Activated naive CD8-positive, alpha-beta T cell (primary cell): ENCODE measurements at regions not wholly inside any gene's neighbourhood (a gene's known extent, or its start where the extent isn't known, plus 50 kb on each side); places are given as distances from the start of the nearest gene placed in this dataset.

Experiments
- H3K27ac Mint-ChIP-seq: one replicate; pipeline ENCODE4 v1.8.0; 2021; ENCODE audit warnings: mixed read lengths
- H3K27me3 Mint-ChIP-seq: one replicate; pipeline ENCODE4 v1.8.0; 2021; ENCODE audit warnings: mixed read lengths
- H3K36me3 Mint-ChIP-seq: one replicate; pipeline ENCODE4 v1.8.0; 2021; ENCODE audit warnings: mixed read lengths
- H3K4me1 Mint-ChIP-seq: one replicate; pipeline ENCODE4 v1.8.0; 2021; ENCODE audit warnings: low read depth, mixed read lengths
- H3K4me3 Mint-ChIP-seq: one replicate; pipeline ENCODE4 v1.8.0; 2021; ENCODE audit warnings: mild to moderate bottlenecking, mixed read lengths
- H3K9me3 Mint-ChIP-seq: one replicate; pipeline ENCODE4 v1.8.0; 2021; ENCODE audit warnings: low read depth, mixed read lengths

DNA sequence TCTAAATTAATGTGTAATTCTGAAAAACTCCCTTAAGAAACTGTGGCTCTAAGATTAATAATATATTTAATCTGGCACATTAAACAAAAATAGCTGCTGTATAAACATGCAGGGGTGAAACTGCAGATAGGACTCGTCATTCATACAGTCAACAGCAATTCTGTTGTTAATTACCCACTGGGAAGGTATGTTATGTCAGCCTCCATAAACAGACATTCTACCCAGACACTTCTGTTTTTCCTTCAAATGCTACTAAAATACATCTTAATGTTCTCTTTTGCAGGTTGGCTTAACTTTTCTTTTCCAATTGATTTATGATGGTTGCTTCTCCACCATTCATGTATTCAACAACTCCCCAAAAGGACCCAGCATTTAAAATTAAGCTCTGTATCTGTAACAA is 165.6 kb downstream of the SIPA1L2 start:
- no peak overlapping the region for H3K4me3 Mint-ChIP-seq
- no peaks in the 10 kb centered on the region for H3K9me3 Mint-ChIP-seq
- no peak overlapping the region for H3K27ac Mint-ChIP-seq
- no peaks in the 10 kb centered on the region for H3K36me3 Mint-ChIP-seq
- H3K27me3 Mint-ChIP-seq, result no peaks in the 10 kb centered on the region
- H3K4me1 Mint-ChIP-seq, result peaks cover 5% of the 10 kb centered on the region

DNA sequence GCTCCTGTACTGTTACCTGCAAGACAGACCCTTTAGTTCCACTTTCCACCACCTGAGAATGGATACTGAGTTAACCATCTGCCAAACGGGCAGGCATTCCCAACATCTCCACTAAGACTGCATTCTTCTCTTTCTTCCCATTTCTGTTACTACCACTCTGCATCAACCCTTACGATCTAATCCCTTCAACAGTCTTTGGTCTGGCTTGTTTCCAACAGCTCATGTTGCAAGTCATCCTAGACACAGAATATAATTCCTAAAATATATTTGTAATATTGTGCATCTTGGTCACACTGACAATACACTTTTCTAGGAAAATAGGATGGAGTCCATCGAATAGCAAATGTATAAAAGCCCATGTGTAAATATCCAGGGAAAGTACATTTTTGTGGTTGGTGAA is 166.7 kb downstream of the SIPA1L2 start:
- H3K4me1 Mint-ChIP-seq, result peaks cover 5% of the 10 kb centered on the region
- no peaks in the 10 kb centered on the region for H3K9me3 Mint-ChIP-seq
- no peaks in the 10 kb centered on the region for H3K27me3 Mint-ChIP-seq
- H3K36me3 Mint-ChIP-seq, result no peaks in the 10 kb centered on the region
- H3K4me3 Mint-ChIP-seq, result no peak overlapping the region
- H3K27ac Mint-ChIP-seq, result no peak overlapping the region

DNA sequence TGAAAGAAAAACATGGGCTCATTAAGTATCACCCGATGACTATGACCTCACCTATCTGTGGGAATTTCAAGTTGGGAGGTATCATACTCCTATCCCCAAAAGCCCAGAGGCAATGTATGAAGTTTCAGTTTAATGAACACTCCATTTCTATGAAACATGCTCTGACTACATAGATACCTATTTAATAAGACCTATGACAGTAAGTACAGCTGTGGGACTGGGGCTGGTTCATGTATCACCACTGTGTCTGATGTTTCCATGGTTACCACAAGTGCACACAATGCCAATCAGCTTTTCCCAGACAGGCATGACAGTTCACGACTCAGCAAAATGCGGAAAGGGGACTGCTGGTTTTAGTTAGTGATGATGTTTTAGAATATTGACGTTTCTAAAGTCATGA is 167.7 kb downstream of the SIPA1L2 start:
- Mint-ChIP-seq H3K27ac (no peak overlapping the region), H3K27me3 (no peaks in the 10 kb centered on the region), H3K4me3 (no peak overlapping the region), H3K36me3 (no peaks in the 10 kb centered on the region), H3K9me3 (no peaks in the 10 kb centered on the region), H3K4me1 (peaks cover under 1% of the 10 kb centered on the region)

DNA sequence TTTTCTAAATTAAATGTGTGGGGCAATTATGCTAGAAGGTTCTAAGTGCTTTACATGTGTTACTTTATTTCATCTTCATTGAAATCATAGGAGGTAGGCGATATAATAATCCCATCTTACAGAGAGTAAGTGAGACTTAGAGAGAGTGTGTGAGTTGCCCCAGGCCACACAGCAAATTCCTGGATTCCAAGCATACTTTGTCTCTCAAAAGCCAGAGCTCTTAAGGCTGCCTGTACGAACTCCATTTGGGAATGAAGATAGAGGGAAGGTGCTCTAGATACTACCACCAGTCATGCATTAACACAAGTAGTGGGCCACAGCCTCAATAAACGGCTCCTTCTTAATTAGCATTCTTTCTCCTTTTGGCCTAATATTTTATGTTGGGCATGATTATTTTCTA is 170.1 kb downstream of the SIPA1L2 start:
- no peaks in the 10 kb centered on the region for H3K9me3 Mint-ChIP-seq

DNA sequence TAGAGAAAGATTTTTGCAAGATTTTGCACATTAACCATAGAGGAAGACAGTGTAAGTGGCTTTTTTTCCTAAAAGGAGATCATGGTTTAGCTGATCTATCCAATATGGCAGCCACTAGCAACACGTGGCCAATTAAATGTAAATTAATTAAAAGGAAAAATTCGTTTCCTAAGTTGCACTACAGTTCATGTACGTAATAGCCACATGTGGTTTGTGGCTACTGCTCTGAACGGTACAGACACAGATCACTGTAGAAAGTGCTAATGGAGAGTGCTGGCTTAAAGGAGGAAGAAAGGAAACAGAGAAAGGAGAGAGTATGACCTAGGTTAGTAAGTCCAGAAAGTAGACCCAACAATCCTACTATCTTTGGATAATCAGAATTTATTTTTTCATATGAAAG is 170.8 kb downstream of the SIPA1L2 start:
- no peak overlapping the region for H3K4me3 Mint-ChIP-seq
- no peaks in the 10 kb centered on the region for H3K36me3 Mint-ChIP-seq
- no peaks in the 10 kb centered on the region for H3K27me3 Mint-ChIP-seq
- H3K4me1 Mint-ChIP-seq, result no peaks in the 10 kb centered on the region
- no peaks in the 10 kb centered on the region for H3K9me3 Mint-ChIP-seq
- no peak overlapping the region for H3K27ac Mint-ChIP-seq

More for the DNA sequence above, 170.1 kb downstream of the SIPA1L2 start:
- Mint-ChIP-seq H3K36me3 (no peaks in the 10 kb centered on the region), H3K27me3 (no peaks in the 10 kb centered on the region), H3K4me3 (no peak overlapping the region), H3K4me1 (no peaks in the 10 kb centered on the region), H3K27ac (no peak overlapping the region)

DNA sequence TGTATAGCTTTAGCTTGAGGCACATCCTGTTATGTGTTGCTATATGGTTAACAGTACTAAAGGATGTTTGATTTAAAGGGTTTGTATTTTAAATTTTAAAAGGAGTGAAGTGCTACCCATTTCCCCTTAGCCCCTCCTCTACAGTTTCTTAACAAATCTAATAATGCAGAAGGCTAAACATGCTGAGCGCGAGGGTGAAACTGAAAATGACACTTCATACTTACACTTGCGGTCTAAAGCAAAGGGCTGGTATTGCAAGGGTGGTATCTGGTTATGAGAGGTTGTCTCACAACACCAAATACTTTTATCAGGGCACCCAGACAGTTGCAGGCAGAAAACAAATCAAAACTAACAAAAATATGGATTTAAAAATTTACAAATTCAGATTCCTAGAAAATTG is 172.3 kb downstream of the SIPA1L2 start:
- Mint-ChIP-seq H3K36me3 (no peaks in the 10 kb centered on the region), H3K9me3 (no peaks in the 10 kb centered on the region), H3K4me3 (no peak overlapping the region), H3K27ac (no peak overlapping the region), H3K4me1 (no peaks in the 10 kb centered on the region), H3K27me3 (no peaks in the 10 kb centered on the region)

DNA sequence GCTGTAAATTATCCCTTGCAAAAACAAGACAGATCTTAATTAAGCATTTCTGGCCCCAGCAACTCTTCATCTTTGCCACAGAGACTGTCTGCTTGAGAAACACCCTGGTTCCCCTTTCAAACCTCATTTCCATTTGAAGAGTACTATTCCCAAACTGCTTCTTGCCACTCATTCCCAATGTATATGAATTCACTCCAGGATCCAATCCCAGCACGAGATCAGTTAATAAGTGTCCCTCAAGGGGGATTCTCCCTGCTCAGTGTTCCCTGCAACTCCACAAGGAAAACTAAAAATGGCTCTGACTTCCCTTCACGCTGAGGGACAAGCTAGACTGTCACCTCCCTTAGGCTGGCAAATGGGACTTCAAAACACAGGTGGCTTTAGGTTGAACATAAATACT is 173.2 kb downstream of the SIPA1L2 start:
- H3K4me1 Mint-ChIP-seq, result no peaks in the 10 kb centered on the region
- H3K27ac Mint-ChIP-seq, result no peak overlapping the region
- H3K4me3 Mint-ChIP-seq, result no peak overlapping the region
- no peaks in the 10 kb centered on the region for H3K36me3 Mint-ChIP-seq
- H3K9me3 Mint-ChIP-seq, result no peaks in the 10 kb centered on the region
- no peaks in the 10 kb centered on the region for H3K27me3 Mint-ChIP-seq

DNA sequence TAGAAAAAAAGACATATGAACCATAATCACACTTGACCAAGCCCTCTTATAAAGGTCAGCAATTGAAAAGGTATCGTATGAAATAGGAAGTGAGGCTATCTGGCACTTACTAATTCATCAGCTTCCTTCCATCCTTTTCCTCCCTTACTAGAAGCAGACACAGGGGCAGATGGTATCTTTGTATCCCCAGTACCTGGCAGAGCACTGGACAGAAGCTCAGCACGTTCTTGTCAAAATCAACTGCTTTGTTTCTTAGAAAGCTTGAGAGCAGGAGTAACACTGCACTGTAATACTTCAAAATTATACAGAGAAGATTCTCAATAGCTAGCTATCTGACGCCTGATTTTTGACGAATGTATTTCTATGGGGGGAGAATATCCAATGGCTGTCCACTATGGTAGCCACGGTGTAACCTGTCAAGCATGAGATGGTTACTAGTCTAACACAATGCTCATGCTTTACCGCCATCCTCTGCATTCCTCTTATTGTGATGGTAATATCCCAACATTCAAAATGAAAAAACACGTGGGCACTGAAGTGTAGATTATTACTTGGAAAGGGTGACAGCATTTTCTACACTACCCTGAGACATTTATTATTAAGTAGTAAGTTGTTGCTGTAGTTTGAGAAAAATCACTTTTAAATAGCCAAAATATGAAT is 175.6 kb downstream of the SIPA1L2 start:
- Mint-ChIP-seq H3K9me3 (no peaks in the 10 kb centered on the region), H3K4me1 (no peaks in the 10 kb centered on the region), H3K4me3 (no peak overlapping the region)

DNA sequence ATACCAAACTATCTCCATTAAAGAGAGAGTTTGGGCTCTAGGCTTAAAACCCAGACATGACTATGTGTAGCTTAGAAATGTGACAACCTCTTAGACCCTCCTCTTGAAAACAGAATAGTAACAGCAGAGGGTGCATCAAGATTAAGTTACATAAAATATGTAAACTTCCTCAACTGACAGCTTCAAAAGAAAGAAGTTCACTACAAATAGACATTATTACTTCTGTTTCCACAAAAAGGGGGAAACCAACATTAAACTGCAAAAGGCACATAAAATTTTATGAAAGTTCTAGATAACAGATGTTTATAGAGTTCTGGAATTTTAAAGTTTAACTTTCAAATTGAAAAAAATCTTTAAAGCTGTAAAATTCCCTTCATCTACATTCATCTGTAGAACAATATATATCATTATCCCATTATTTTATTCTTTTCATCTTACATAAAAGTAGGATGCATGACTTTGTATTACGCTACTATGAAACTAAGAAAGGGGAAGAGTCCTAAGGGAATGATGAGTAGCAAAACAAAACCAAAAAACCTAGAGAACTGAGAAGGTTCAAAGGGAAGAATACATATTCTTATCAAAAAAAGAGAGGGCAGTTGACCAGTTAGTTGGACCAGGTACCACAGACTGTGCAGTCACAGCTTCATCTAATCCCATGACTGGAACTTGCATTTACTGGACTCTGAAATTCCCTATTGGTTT is 177.0 kb downstream of the SIPA1L2 start:
- Mint-ChIP-seq H3K4me1 (no peaks in the 10 kb centered on the region), H3K4me3 (no peak overlapping the region), H3K27me3 (no peaks in the 10 kb centered on the region), H3K27ac (no peak overlapping the region), H3K36me3 (no peaks in the 10 kb centered on the region), H3K9me3 (no peaks in the 10 kb centered on the region)

More for the DNA sequence above, 175.6 kb downstream of the SIPA1L2 start:
- Mint-ChIP-seq H3K27ac (no peak overlapping the region), H3K27me3 (no peaks in the 10 kb centered on the region), H3K36me3 (no peaks in the 10 kb centered on the region)

DNA sequence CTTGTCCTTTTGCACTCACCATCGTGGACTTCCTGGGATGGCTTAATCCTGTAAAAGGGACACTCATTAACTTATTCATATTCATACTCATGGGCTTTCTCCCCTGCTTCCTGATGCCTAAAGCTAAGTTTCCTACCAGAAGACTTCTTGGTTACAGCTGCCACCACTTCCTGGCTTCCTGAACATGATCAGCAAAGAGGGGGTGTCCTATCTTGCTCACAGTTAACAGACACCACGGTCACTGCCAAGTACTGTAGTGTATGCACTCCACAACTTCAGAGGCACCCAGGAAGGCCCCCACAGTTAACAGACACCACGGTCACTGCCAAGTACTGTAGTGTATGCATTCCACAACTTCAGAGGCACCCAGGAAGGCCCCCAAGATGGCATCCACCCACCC is 177.8 kb downstream of the SIPA1L2 start:
- H3K4me1 Mint-ChIP-seq, result no peaks in the 10 kb centered on the region
- no peaks in the 10 kb centered on the region for H3K9me3 Mint-ChIP-seq
- H3K36me3 Mint-ChIP-seq, result no peaks in the 10 kb centered on the region
- no peak overlapping the region for H3K4me3 Mint-ChIP-seq
- no peaks in the 10 kb centered on the region for H3K27me3 Mint-ChIP-seq
- H3K27ac Mint-ChIP-seq, result no peak overlapping the region

DNA sequence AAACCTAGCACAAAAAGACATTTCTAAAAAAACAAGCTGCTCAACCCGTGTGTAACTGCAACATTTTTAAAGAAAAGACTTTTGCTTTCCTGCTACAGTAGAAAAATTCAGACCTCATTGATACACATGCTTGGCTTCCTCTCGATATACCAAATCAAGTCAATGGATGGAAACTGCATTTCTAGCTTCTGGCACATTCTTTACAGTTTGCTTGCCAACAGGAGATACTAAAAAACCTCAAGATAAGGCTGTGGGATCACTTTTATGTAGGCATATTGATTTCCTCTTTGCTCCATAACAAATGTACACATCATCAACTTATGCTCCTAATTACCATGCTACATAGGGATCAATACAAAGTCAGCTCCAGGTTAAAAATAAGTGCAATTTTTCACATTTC is 178.4 kb downstream of the SIPA1L2 start:
- Mint-ChIP-seq H3K4me1 (no peaks in the 10 kb centered on the region), H3K4me3 (no peak overlapping the region), H3K36me3 (no peaks in the 10 kb centered on the region), H3K27ac (no peak overlapping the region), H3K27me3 (no peaks in the 10 kb centered on the region), H3K9me3 (no peaks in the 10 kb centered on the region)

DNA sequence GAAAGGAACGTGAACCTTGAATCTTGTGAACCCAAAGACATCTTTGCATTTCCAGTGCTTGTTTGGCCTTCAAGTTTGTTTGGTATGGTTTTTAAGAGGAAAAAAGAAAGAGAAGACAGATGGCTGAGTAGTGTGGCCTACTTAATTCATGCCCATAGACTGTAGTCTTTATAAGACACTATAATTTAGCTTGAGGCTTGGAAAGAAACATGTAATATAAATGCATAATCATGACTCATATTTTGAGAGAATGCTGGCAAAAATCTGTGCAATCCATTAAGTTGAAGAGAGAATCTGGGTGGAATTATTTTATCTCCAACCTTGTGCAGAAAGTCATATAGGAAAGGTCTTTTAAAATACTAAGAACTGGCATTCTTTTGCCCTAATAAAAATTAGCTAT is 179.3 kb downstream of the SIPA1L2 start:
- H3K4me3 Mint-ChIP-seq, result no peak overlapping the region
- H3K27me3 Mint-ChIP-seq, result no peaks in the 10 kb centered on the region
- H3K9me3 Mint-ChIP-seq, result no peaks in the 10 kb centered on the region
- H3K4me1 Mint-ChIP-seq, result no peaks in the 10 kb centered on the region
- no peaks in the 10 kb centered on the region for H3K36me3 Mint-ChIP-seq
- no peak overlapping the region for H3K27ac Mint-ChIP-seq

DNA sequence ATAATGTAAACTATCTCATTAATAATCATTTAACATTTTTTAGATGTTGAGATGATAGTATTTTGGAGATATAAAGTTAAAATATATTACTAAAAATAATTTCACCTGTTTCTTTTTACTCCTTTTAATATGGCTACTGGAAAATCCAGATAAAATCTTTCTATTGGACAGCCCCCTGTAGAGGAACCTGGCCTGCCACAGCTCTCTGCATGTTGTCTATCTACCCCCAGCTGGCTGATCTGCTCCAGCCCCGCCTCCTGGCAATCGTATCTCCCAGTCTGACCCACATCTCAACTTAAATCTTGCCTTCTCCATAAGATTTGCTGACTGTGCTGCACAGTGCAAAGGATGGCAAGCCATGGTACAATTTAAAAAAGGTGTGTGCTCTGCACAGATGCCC is 182.8 kb downstream of the SIPA1L2 start:
- Mint-ChIP-seq H3K27ac (no peak overlapping the region), H3K4me3 (no peak overlapping the region), H3K36me3 (no peaks in the 10 kb centered on the region), H3K9me3 (no peaks in the 10 kb centered on the region), H3K27me3 (no peaks in the 10 kb centered on the region), H3K4me1 (no peaks in the 10 kb centered on the region)

DNA sequence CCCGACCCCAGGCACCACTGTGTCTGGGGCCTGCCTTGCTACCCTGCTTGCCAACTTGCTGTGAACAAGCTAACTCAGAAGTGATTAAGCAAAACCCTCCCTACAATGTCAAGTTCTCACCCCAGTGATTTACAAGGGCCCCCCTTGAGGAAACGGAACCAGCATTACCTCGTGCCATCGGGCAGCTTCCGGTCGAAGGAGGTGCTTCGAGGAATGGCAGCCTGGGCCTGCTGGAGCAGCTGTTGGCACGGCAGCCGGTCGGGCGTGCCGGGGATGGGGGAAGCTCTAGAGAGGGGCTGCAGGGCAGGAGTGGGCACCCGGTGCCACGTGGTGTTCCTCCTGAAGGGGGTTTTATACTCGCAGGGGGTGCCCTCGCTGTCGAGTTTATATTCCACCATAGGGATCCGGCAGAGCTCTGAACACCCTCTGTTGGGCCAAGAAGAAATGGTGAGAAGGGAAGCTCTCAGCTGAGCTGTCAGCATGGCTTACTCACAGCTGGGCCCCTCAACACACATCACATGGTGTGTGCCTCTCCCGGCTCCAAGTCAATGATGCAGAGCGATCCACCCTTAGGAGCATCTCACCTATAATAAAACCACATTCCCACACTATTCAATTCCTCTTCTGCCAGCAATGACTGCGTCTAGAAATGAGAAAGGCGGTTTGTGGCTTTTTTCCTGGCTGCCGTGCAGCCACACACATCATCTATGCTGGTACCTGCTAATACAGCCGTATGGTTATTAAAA is 184.4 kb downstream of the SIPA1L2 start:
- Mint-ChIP-seq H3K4me3 (no peak overlapping the region), H3K4me1 (no peaks in the 10 kb centered on the region), H3K27ac (no peak overlapping the region), H3K27me3 (no peaks in the 10 kb centered on the region), H3K9me3 (no peaks in the 10 kb centered on the region), H3K36me3 (no peaks in the 10 kb centered on the region)

DNA sequence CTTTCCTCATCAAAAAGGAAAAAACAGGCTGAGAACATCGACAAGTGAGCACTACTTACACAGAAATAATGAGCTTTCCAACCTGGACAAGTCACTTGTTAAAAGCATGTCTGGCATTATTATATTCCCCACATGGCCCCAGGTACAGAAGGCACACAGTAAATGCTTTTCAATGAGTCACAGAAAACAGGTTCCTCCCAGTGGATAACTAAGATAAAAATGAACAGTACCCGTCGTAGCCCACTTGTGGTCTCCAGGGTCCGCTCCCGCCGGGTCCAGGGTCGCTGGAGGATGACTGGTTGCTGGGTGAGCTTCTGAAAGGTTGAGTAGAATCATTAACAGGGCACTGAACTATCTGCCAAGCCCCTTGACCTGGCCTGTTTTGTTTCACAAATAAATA is 186.6 kb downstream of the SIPA1L2 start:
- Mint-ChIP-seq H3K9me3 (no peaks in the 10 kb centered on the region), H3K27ac (no peak overlapping the region), H3K36me3 (no peaks in the 10 kb centered on the region), H3K4me3 (no peak overlapping the region), H3K27me3 (no peaks in the 10 kb centered on the region), H3K4me1 (no peaks in the 10 kb centered on the region)
